KBM-7 (cell line): ENCODE measurements at regions not wholly inside any gene's neighbourhood (a gene's known extent, or its start where the extent isn't known, plus 50 kb on each side); places are given as distances from the start of the nearest gene placed in this dataset.
"Not testable (repeated sequence)": the region's sequence is repeated elsewhere in the genome, so short reads cannot be mapped to it uniquely, and the experiment has no call there.

Experiments used
- DNase-seq: peaks from one replicate; pipeline ENCODE4 v3.0.0-alpha.2; 2015
- in situ Hi-C: fragments of 300-500 bp; cut with MboI; formaldehyde crosslinking; loops from 2 replicates; pipeline ENCODE4 v1.14.3; 2020; ENCODE audit warnings: low sequenced_read_pairs, low pct_unique_long_range_greater_than_20kb, mixed read lengths

- DNase-seq: no peak
- in situ Hi-C loops: no loop called here
Observed at GRCh38 chr6:121590438-121590837, 155.0 kb downstream of the GJA1 start.

DNA sequence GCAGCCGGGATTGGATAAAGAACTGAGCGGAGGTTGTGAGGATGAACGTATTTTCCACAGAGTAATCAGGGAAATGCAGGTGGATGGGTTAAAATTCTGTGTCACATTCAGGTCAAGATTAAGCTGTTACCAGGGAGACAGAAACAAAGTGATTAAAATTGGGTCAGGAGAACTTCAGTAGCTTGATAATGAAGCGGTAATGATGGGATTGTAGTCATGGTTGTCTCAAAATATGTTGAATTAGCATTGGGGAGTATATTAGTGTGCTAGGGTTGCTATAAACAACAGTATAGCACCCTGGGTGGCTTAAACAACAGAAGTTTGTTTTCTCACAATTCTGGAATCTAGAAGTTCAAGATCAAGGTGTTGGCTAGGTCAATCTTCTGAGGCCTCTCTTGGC is 155.5 kb downstream of the GJA1 start:
- no peak for DNase-seq
- in situ Hi-C loops: no loop called here

DNA sequence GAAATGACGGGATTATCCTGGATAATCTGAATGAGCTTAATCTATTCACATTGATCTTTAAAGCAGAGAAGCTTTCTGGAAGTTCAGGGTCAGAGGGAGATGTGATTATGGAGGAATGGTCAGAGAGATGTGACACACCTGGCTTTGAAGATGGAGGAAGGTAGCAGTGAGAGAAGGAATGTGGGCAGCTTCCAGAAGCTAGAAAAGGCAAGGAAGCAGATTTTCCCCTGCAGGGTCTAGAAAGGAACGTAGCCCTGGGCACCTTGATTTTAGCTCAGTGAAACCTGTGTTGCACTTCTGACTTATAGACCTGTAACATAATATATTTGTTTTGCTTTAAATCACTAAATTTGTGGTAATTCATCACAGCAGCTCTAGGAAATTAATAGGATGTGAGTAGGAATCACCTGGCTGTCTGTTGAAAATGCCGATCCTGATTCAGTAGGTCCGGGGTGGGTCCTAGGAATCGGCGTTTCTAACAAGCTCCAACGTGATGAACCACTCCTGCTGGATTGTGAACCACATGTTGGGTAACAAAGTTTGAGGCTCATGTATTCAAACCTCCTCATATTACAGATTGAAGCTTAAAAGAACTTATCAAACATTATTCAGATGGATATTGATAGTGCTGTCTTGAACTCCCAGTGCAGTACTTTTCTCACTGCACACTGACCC is 157.0 kb downstream of the GJA1 start:
- in situ Hi-C loops: no loop called here
- DNase-seq: no peak

GRCh38 chr6:121593011-121593641 is 157.7 kb downstream of the GJA1 start:
- no peak for DNase-seq
- in situ Hi-C loops: no loop called here

- in situ Hi-C loops: no loop called here
- no peak for DNase-seq
Observed at GRCh38 chr6:121594053-121594452, 158.6 kb downstream of the GJA1 start.

- DNase-seq: no peak
- in situ Hi-C loops: no loop called here
Observed at GRCh38 chr6:121595646-121596045, 160.2 kb downstream of the GJA1 start.

GRCh38 chr6:121596441-121596840 is 161.0 kb downstream of the GJA1 start:
- DNase-seq: no peak
- in situ Hi-C loops: no loop called here

DNA sequence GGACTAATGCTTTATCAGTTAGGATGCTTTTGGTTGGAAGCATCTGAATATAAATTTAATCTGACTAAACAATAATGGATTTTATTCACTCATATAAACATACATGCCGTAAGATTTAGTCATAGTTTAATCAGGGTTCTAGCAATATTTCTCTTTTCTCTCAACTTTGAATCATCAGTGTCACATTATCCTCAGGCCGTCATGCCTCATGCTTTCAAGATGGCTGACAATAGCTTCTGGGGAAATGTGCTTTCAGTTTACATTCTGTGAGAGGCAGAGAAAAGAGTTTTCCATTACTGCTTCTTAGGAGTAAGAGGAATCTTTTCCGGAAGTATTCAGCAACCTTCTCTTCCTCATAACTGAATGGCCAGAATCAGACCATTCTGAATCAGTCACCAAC is 162.2 kb downstream of the GJA1 start:
- in situ Hi-C loops: no loop called here
- DNase-seq: no peak

DNA sequence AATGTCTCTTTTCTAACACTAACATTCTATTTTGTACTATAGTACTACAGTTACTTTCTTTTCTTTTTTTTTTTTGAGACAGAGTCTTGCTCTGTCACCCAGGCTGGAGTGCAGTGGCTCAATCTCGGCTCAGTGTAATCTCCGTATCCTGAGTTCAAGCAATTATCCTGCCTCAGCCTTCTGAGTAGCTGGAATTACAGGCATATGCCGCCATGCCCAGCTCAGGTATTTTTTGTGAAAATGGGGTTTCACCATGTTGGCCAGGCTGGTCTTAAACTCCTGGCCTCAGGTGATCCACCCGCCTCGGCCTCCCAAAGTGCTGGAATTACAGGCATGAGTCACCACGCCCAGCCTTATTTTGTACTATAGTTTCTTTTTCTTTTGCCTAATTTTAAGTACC is 163.9 kb downstream of the GJA1 start:
- in situ Hi-C loops, DNase-seq: not testable (repeated sequence)

GRCh38 chr6:121600389-121601168 is 165.1 kb downstream of the GJA1 start:
- in situ Hi-C loops: no loop called here
- no peak for DNase-seq

DNA sequence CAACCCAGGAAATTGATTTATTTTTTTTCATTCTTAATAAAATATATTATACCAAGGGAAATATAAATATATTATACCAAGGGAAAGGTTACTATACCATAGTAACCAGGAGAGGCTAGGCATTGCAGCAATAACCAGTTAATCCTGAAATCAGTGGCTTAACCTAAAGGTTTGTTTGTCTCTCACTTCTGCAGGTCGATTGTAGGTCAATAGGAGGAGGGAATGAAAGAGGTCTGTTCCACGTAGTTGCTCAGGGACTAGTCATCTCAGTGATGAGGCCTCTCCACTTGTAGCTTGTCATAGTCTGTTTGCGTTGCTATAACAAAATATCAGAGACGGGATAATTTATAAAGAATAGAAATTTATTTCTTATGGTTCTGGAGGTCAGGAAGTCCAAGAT is 168.0 kb downstream of the GJA1 start:
- in situ Hi-C loops: no loop called here
- DNase-seq: no peak

DNA sequence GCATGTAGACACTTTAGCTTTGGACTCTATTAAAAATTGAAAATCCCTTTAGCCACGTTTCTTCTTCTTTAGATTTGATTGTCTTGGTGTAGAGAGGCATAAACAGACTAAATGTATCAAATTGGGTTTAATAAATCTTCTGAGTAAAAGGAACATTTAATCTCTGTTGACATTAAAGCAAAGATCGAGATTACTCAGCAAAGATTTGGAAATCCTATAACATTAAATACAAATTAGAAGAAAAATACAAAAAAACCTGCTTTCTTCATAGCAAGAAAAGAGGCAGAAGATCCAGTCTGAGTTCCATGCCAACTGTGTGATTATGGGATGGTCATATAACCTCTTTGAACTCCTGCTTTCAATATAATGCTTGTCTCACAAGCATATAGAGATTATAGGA is 172.3 kb downstream of the GJA1 start:
- in situ Hi-C loops: no loop called here
- DNase-seq: no peak

GRCh38 chr6:121608270-121608669 is 172.8 kb downstream of the GJA1 start:
- in situ Hi-C loops: no loop called here
- no peak for DNase-seq

- DNase-seq: no peak
- in situ Hi-C loops: no loop called here
Observed at GRCh38 chr6:121609281-121609680, 173.8 kb downstream of the GJA1 start.

DNA sequence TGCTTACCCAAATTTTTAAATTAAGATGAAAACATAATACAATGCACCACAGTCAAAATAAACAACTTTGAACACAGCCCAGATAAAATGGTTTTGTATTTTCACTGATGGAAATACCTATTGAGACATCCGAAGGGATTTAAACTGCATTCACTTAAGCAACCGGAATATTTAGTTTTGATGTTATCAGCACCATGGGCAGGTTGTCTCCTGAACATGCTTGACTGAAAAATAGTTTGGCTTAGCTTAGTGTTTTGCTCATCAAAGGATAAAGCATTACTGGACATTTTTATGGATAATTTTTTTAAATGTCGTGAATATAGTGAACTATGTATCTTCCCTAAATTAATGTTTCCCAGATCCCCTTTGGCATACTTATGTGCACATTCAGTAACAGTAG is 177.5 kb downstream of the GJA1 start:
- in situ Hi-C loops: no loop called here
- DNase-seq: no peak

DNA sequence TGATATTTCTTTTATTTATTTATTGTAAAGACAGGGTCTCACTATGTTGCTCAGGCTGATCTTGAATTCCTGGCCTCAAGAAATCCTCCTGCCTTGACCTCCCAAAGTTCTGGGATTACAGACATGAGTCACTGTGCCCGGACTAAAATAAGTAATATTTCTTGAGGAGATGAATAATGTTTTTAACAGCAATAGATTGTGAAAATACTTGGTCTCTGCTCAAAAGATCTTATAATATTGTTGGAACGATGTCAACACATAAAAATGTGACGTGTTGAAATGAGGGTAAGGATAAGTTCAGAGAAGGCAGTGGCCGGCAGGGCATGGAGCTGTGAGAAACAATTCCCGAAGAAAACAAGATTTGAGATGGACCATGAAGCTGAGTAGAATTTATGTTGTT is 178.7 kb downstream of the GJA1 start:
- no peak for DNase-seq

GRCh38 chr6:121615493-121615892 is 180.0 kb downstream of the GJA1 start:
- in situ Hi-C loops: no loop called here
- no peak for DNase-seq

More for the DNA sequence above, 178.7 kb downstream of the GJA1 start:
- in situ Hi-C loops: no loop called here

- in situ Hi-C loops: no loop called here
Observed at GRCh38 chr6:121616406-121616805, 181.0 kb downstream of the GJA1 start.

DNA sequence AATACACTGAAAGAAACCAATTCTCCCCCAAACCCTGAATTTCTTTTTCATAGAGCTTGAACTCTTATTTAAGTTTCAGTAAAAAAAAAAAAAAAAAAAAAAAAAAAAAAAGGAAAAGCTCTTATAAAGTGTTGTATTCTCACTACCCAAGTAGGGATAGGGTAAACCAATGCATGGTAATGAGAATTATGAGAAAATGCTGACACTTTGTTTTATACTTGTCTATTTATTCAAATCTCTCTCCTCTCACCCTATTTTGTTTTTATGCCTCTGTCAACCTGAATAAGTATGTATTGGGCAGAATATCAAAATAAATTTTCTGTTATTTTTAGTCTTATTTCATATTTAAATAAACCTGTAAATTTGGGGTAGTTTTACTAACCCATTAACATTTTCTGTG is 181.9 kb downstream of the GJA1 start:
- no peak for DNase-seq
- in situ Hi-C loops: no loop called here

More at GRCh38 chr6:121616406-121616805, 181.0 kb downstream of the GJA1 start:
- no peak for DNase-seq

GRCh38 chr6:121619013-121619412 is 183.6 kb downstream of the GJA1 start:
- DNase-seq: no peak
- in situ Hi-C loops: no loop called here
